ENCODE measurements at regions not wholly inside any gene's neighbourhood (a gene's known extent, or its start where the extent isn't known, plus 50 kb on each side); places are given as distances from the start of the nearest gene placed in this dataset.
A peak's percentile ranks its signal among the peaks of the same experiment; 100 is the strongest.

GRCh38 chr3:31288641-31289100 lies 244.1 kb upstream of the STT3B start:
- H2AFZ ChIP-seq (ENCODE audit: low read depth, low read length): no peak overlapping the region
- H3K4me1 ChIP-seq (ENCODE audit: control insufficient read depth, insufficient read depth, low read depth, low read length): peaks cover 3% of the 10 kb centered on the region
- H3K9ac ChIP-seq (ENCODE audit: low read length): no peak overlapping the region
- H4K91ac ChIP-seq (ENCODE audit: low read length): no peak overlapping the region
- no peak overlapping the region for H3K4me3 ChIP-seq (ENCODE audit: insufficient read depth in 1 of 2, low read depth in 1 of 2, low read length in 2 of 2)
- H3K27me3 ChIP-seq (ENCODE audit: control insufficient read depth in 1 of 2, insufficient read depth in 1 of 2, low read length in 2 of 2): no peaks in the 10 kb centered on the region
- H3K27ac ChIP-seq (ENCODE audit: low read length, poor library complexity, severe bottlenecking): no peak overlapping the region
- no peak overlapping the region for H3K4me2 ChIP-seq (ENCODE audit: low read length, poor library complexity, severe bottlenecking)
- no peak overlapping the region for H3K23ac ChIP-seq (ENCODE audit: low read length in 2 of 2)
- H3K18ac ChIP-seq (ENCODE audit: low read depth in 1 of 2, low read length in 2 of 2): peak overlapping the region in 1 of 2 experiments; percentile 80
- no peak overlapping the region for H2BK120ac ChIP-seq (ENCODE audit: low read depth, low read length)
- no peak overlapping the region for H2AK5ac ChIP-seq (ENCODE audit: low read length, severe bottlenecking)
- WGBS: 4% methylated on average over 7 of the region's 8 CpGs
- DNase-seq: peak; percentile 64
- no peak overlapping the region for H2BK15ac ChIP-seq (ENCODE audit: low read depth, poor library complexity, severe bottlenecking)
- H2BK12ac ChIP-seq (ENCODE audit: low read length in 2 of 2): peak overlapping the region in 1 of 2 experiments; percentile 21
- no peaks in the 10 kb centered on the region for H3K36me3 ChIP-seq (ENCODE audit: control insufficient read depth in 1 of 2, insufficient read depth in 2 of 2, low read depth in 1 of 2, low read length in 2 of 2)
- no peaks in the 10 kb centered on the region for H3K9me3 ChIP-seq (ENCODE audit: control insufficient read depth, low read length)
- no peaks in the 10 kb centered on the region for H3K79me1 ChIP-seq (replicated peaks; ENCODE audit: low read length, poor library complexity, severe bottlenecking)
- no peak overlapping the region for H2BK5ac ChIP-seq (ENCODE audit: low read depth, low read length, poor library complexity, severe bottlenecking)
- H3K4ac ChIP-seq (ENCODE audit: low read depth in 1 of 2, low read length in 2 of 2): no peak overlapping the region
- no peak overlapping the region for H3K14ac ChIP-seq (ENCODE audit: low read length in 2 of 2)
- H4K8ac ChIP-seq (ENCODE audit: low read length): no peak overlapping the region

- DNase-seq: no peak
- WGBS: 14% methylated on average over 4 of the region's 4 CpGs
- no peak overlapping the region for H2BK15ac ChIP-seq (ENCODE audit: low read depth, poor library complexity, severe bottlenecking)
- H2BK5ac ChIP-seq (ENCODE audit: low read depth, low read length, poor library complexity, severe bottlenecking): no peak overlapping the region
- no peaks in the 10 kb centered on the region for H3K9me3 ChIP-seq (ENCODE audit: control insufficient read depth, low read length)
- H3K4me2 ChIP-seq (ENCODE audit: low read length, poor library complexity, severe bottlenecking): no peak overlapping the region
- no peak overlapping the region for H2BK12ac ChIP-seq (ENCODE audit: low read length in 2 of 2)
- H4K91ac ChIP-seq (ENCODE audit: low read length): no peak overlapping the region
- no peaks in the 10 kb centered on the region for H3K79me1 ChIP-seq (replicated peaks; ENCODE audit: low read length, poor library complexity, severe bottlenecking)
- no peak overlapping the region for H2AK5ac ChIP-seq (ENCODE audit: low read length, severe bottlenecking)
- H3K18ac ChIP-seq (ENCODE audit: low read depth in 1 of 2, low read length in 2 of 2): no peak overlapping the region
- H3K27ac ChIP-seq (ENCODE audit: low read length, poor library complexity, severe bottlenecking): no peak overlapping the region
- no peak overlapping the region for H3K4me3 ChIP-seq (ENCODE audit: insufficient read depth in 1 of 2, low read depth in 1 of 2, low read length in 2 of 2)
- no peaks in the 10 kb centered on the region for H3K27me3 ChIP-seq (ENCODE audit: control insufficient read depth in 1 of 2, insufficient read depth in 1 of 2, low read length in 2 of 2)
- peak overlapping the region; percentile 27 for H4K8ac ChIP-seq (ENCODE audit: low read length)
- peaks cover 3% of the 10 kb centered on the region for H3K4me1 ChIP-seq (ENCODE audit: control insufficient read depth, insufficient read depth, low read depth, low read length)
- H3K14ac ChIP-seq (ENCODE audit: low read length in 2 of 2): no peak overlapping the region
- H2AFZ ChIP-seq (ENCODE audit: low read depth, low read length): no peak overlapping the region
- H3K4ac ChIP-seq (ENCODE audit: low read depth in 1 of 2, low read length in 2 of 2): no peak overlapping the region
- H3K9ac ChIP-seq (ENCODE audit: low read length): no peak overlapping the region
- no peaks in the 10 kb centered on the region for H3K36me3 ChIP-seq (ENCODE audit: control insufficient read depth in 1 of 2, insufficient read depth in 2 of 2, low read depth in 1 of 2, low read length in 2 of 2)
- no peak overlapping the region for H3K23ac ChIP-seq (ENCODE audit: low read length in 2 of 2)
- peak overlapping the region; percentile 27 for H2BK120ac ChIP-seq (ENCODE audit: low read depth, low read length)
These were observed 243.1 kb upstream of the STT3B start for GRCh38 chr3:31289584-31289983.

GRCh38 chr3:31290046-31290445 lies 242.7 kb upstream of the STT3B start:
- H3K18ac ChIP-seq (ENCODE audit: low read depth in 1 of 2, low read length in 2 of 2): no peak overlapping the region
- no peak overlapping the region for H3K27ac ChIP-seq (ENCODE audit: low read length, poor library complexity, severe bottlenecking)
- WGBS: 93% methylated on average over 5 of the region's 5 CpGs
- H3K36me3 ChIP-seq (ENCODE audit: control insufficient read depth in 1 of 2, insufficient read depth in 2 of 2, low read depth in 1 of 2, low read length in 2 of 2): no peaks in the 10 kb centered on the region
- DNase-seq: no peak
- H3K4me2 ChIP-seq (ENCODE audit: low read length, poor library complexity, severe bottlenecking): no peak overlapping the region
- H3K23ac ChIP-seq (ENCODE audit: low read length in 2 of 2): no peak overlapping the region
- no peak overlapping the region for H2BK15ac ChIP-seq (ENCODE audit: low read depth, poor library complexity, severe bottlenecking)
- H4K8ac ChIP-seq (ENCODE audit: low read length): no peak overlapping the region
- H3K79me1 ChIP-seq (replicated peaks; ENCODE audit: low read length, poor library complexity, severe bottlenecking): no peaks in the 10 kb centered on the region
- H3K4me3 ChIP-seq (ENCODE audit: insufficient read depth in 1 of 2, low read depth in 1 of 2, low read length in 2 of 2): no peak overlapping the region
- H2BK5ac ChIP-seq (ENCODE audit: low read depth, low read length, poor library complexity, severe bottlenecking): no peak overlapping the region
- H2AFZ ChIP-seq (ENCODE audit: low read depth, low read length): no peak overlapping the region
- H2AK5ac ChIP-seq (ENCODE audit: low read length, severe bottlenecking): no peak overlapping the region
- no peak overlapping the region for H3K14ac ChIP-seq (ENCODE audit: low read length in 2 of 2)
- H3K9ac ChIP-seq (ENCODE audit: low read length): no peak overlapping the region
- no peak overlapping the region for H4K91ac ChIP-seq (ENCODE audit: low read length)
- H3K27me3 ChIP-seq (ENCODE audit: control insufficient read depth in 1 of 2, insufficient read depth in 1 of 2, low read length in 2 of 2): peaks cover 0 to 3% of the 10 kb centered on the region in 2 experiments
- H3K4me1 ChIP-seq (ENCODE audit: control insufficient read depth, insufficient read depth, low read depth, low read length): peaks cover 3% of the 10 kb centered on the region
- H2BK120ac ChIP-seq (ENCODE audit: low read depth, low read length): no peak overlapping the region
- no peak overlapping the region for H3K4ac ChIP-seq (ENCODE audit: low read depth in 1 of 2, low read length in 2 of 2)
- H2BK12ac ChIP-seq (ENCODE audit: low read length in 2 of 2): no peak overlapping the region
- no peaks in the 10 kb centered on the region for H3K9me3 ChIP-seq (ENCODE audit: control insufficient read depth, low read length)

- Histone ChIP-seq H3K79me1 (replicated peaks; ENCODE audit: low read length, poor library complexity, severe bottlenecking) (no peaks in the 10 kb centered on the region), H3K23ac (ENCODE audit: low read length in 2 of 2) (no peak overlapping the region), H3K9ac (ENCODE audit: low read length) (no peak overlapping the region), H2BK12ac (ENCODE audit: low read length in 2 of 2) (no peak overlapping the region), H3K4ac (ENCODE audit: low read depth in 1 of 2, low read length in 2 of 2) (no peak overlapping the region), H3K27me3 (ENCODE audit: control insufficient read depth in 1 of 2, insufficient read depth in 1 of 2, low read length in 2 of 2) (peaks cover 0 to 5% of the 10 kb centered on the region in 2 experiments), H3K4me1 (ENCODE audit: control insufficient read depth, insufficient read depth, low read depth, low read length) (peaks cover 3% of the 10 kb centered on the region), H4K91ac (ENCODE audit: low read length) (no peak overlapping the region), H3K9me3 (ENCODE audit: control insufficient read depth, low read length) (no peaks in the 10 kb centered on the region), H3K4me2 (ENCODE audit: low read length, poor library complexity, severe bottlenecking) (no peak overlapping the region), H3K14ac (ENCODE audit: low read length in 2 of 2) (no peak overlapping the region), H2BK15ac (ENCODE audit: low read depth, poor library complexity, severe bottlenecking) (no peak overlapping the region), H2BK5ac (ENCODE audit: low read depth, low read length, poor library complexity, severe bottlenecking) (no peak overlapping the region), H3K4me3 (ENCODE audit: insufficient read depth in 1 of 2, low read depth in 1 of 2, low read length in 2 of 2) (no peak overlapping the region), H3K27ac (ENCODE audit: low read length, poor library complexity, severe bottlenecking) (no peak overlapping the region), H2AK5ac (ENCODE audit: low read length, severe bottlenecking) (no peak overlapping the region), H3K36me3 (ENCODE audit: control insufficient read depth in 1 of 2, insufficient read depth in 2 of 2, low read depth in 1 of 2, low read length in 2 of 2) (no peaks in the 10 kb centered on the region), H2BK120ac (ENCODE audit: low read depth, low read length) (no peak overlapping the region), H2AFZ (ENCODE audit: low read depth, low read length) (no peak overlapping the region), H3K18ac (ENCODE audit: low read depth in 1 of 2, low read length in 2 of 2) (no peak overlapping the region), H4K8ac (ENCODE audit: low read length) (no peak overlapping the region)
- WGBS: no CpG with 5 or more reads among the region's 3 CpGs
- DNase-seq: no peak
These were observed 240.9 kb upstream of the STT3B start for GRCh38 chr3:31291818-31292217.
